OCI-LY1 (cell line): ENCODE measurements at regions not wholly inside any gene's neighbourhood (a gene's known extent, or its start where the extent isn't known, plus 50 kb on each side); places are given as distances from the start of the nearest gene placed in this dataset.

Source experiments
- H2AFZ ChIP-seq: fragments of 200-600 bp; sonication (generic), shearing (Covaris generic); 2 replicates; pipeline ENCODE4 v1.6.0; 2014; ENCODE audit warnings: antibody characterized with exemption, mild to moderate bottlenecking, low read length
- H3F3A ChIP-seq: fragments of 200-600 bp; sonication (generic), shearing (Covaris generic); 2 replicates; pipeline ENCODE4 v1.6.0; 2014; ENCODE audit warnings: mild to moderate bottlenecking, antibody characterized with exemption, low read length, moderate library complexity; ENCODE audit not compliant: insufficient read depth
- H3K27ac ChIP-seq: fragments of 200-600 bp; sonication (generic); 2 replicates; pipeline ENCODE4 v1.5.1; 2014; ENCODE audit warnings: low read length, mixed run types, mild to moderate bottlenecking, low read depth; ENCODE audit not compliant: poor library complexity, severe bottlenecking
- H3K27me3 ChIP-seq: fragments of 200-600 bp; sonication (generic); 2 replicates; pipeline ENCODE4 v1.6.0; 2014; ENCODE audit warnings: antibody characterized with exemption, mild to moderate bottlenecking, low read length, moderate library complexity; ENCODE audit not compliant: insufficient read depth
- H3K36me3 ChIP-seq: fragments of 200-600 bp; sonication (generic); 2 replicates; pipeline ENCODE4 v1.6.1; 2014; ENCODE audit warnings: mild to moderate bottlenecking, antibody characterized with exemption, low read length, moderate library complexity, mixed read lengths; ENCODE audit not compliant: insufficient read depth
- H3K4me1 ChIP-seq: fragments of 200-600 bp; sonication (generic); 2 replicates; pipeline ENCODE4 v1.5.1; 2014; ENCODE audit warnings: mild to moderate bottlenecking, low read length, moderate library complexity; ENCODE audit not compliant: insufficient read depth, severe bottlenecking
- H3K4me2 ChIP-seq: fragments of 200-600 bp; sonication (generic), shearing (Covaris generic); 2 replicates; pipeline ENCODE4 v1.6.1; 2014; ENCODE audit warnings: low read length
- H3K4me3 ChIP-seq: fragments of 200-600 bp; sonication (generic); 2 replicates; pipeline ENCODE4 v1.5.1; 2014; ENCODE audit warnings: low read length, low read depth, mild to moderate bottlenecking, mixed read lengths; ENCODE audit not compliant: poor library complexity, severe bottlenecking
- H3K79me2 ChIP-seq: fragments of 200-600 bp; shearing (Covaris generic); 2 replicates; pipeline ENCODE4 v1.6.1; 2016; ENCODE audit warnings: mixed run types, low read length, mixed read lengths; ENCODE audit not compliant: insufficient read depth
- H3K9ac ChIP-seq: fragments of 200-600 bp; sonication (generic), shearing (Covaris generic); 2 replicates; pipeline ENCODE4 v1.6.1; 2014; ENCODE audit warnings: mild to moderate bottlenecking, low read length, mixed read lengths
- H3K9me2 ChIP-seq: fragments of 200-600 bp; sonication (generic), shearing (Covaris generic); 2 replicates; pipeline ENCODE4 v1.6.1; 2014; ENCODE audit warnings: low read depth, mild to moderate bottlenecking, low read length, mixed read lengths
- H3K9me3 ChIP-seq: fragments of 200-600 bp; shearing (Covaris generic); 2 replicates; pipeline ENCODE4 v1.6.1; 2014; ENCODE audit warnings: low read length, mixed read lengths
- H4K20me1 ChIP-seq: fragments of 200-600 bp; sonication (generic), shearing (Covaris generic); 2 replicates; pipeline ENCODE4 v1.6.0; 2016; ENCODE audit warnings: mild to moderate bottlenecking, low read length; ENCODE audit not compliant: insufficient read depth
- EZH2 ChIP-seq: fragments of 200-600 bp; sonication (generic), shearing (Covaris generic); IDR thresholded peaks from 2 replicates; pipeline ENCODE4 v1.8.0; 2017; ENCODE audit warnings: borderline replicate concordance, mixed run types, mild to moderate bottlenecking, antibody characterized with exemption, low read length, moderate library complexity, mixed read lengths
- TF ChIP-seq, protein P1 (sequence below): fragments of 200-600 bp; sonication (generic), shearing (Covaris generic); IDR thresholded peaks from 2 replicates; pipeline ENCODE4 v1.5.1; 2017; ENCODE audit warnings: mild to moderate bottlenecking, antibody characterized with exemption, low read length, moderate library complexity, mixed read lengths

GRCh38 chr5:64015824-64016223, 53.6 kb upstream of the HTR1A start:
- no peak overlapping the region for H3K27ac ChIP-seq
- no peaks in the 10 kb centered on the region for H3K4me1 ChIP-seq
- no peak overlapping the region for H3K4me3 ChIP-seq
- H4K20me1 ChIP-seq: no peaks in the 10 kb centered on the region
- no peaks in the 10 kb centered on the region for H3K27me3 ChIP-seq
- no peaks in the 10 kb centered on the region for H3K9me2 ChIP-seq
- H3F3A ChIP-seq: no peaks in the 10 kb centered on the region
- H3K9ac ChIP-seq: no peak overlapping the region
- H2AFZ ChIP-seq: no peak overlapping the region
- no peaks in the 10 kb centered on the region for H3K36me3 ChIP-seq
- no peak overlapping the region for H3K4me2 ChIP-seq
- H3K9me3 ChIP-seq: no peaks in the 10 kb centered on the region
- H3K79me2 ChIP-seq: no peaks in the 10 kb centered on the region
- TF ChIP-seq EZH2: no peak
- TF ChIP-seq, protein P1, sequence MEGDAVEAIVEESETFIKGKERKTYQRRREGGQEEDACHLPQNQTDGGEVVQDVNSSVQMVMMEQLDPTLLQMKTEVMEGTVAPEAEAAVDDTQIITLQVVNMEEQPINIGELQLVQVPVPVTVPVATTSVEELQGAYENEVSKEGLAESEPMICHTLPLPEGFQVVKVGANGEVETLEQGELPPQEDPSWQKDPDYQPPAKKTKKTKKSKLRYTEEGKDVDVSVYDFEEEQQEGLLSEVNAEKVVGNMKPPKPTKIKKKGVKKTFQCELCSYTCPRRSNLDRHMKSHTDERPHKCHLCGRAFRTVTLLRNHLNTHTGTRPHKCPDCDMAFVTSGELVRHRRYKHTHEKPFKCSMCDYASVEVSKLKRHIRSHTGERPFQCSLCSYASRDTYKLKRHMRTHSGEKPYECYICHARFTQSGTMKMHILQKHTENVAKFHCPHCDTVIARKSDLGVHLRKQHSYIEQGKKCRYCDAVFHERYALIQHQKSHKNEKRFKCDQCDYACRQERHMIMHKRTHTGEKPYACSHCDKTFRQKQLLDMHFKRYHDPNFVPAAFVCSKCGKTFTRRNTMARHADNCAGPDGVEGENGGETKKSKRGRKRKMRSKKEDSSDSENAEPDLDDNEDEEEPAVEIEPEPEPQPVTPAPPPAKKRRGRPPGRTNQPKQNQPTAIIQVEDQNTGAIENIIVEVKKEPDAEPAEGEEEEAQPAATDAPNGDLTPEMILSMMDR: no peak
